GM19239 (cell line): ENCODE measurements at regions not wholly inside any gene's neighbourhood (a gene's known extent, or its start where the extent isn't known, plus 50 kb on each side); places are given as distances from the start of the nearest gene placed in this dataset.

Source experiments
- DNase-seq: peaks from one replicate; pipeline ENCODE4 v3.0.0; 2011; ENCODE audit warnings: low spot score; ENCODE audit not compliant: insufficient read length
- FAIRE-seq: peaks from 2 replicates; lab custom pipeline; 2011; peaks lifted over from hg19 to GRCh38; lab: Jason Lieb, UNC

DNA sequence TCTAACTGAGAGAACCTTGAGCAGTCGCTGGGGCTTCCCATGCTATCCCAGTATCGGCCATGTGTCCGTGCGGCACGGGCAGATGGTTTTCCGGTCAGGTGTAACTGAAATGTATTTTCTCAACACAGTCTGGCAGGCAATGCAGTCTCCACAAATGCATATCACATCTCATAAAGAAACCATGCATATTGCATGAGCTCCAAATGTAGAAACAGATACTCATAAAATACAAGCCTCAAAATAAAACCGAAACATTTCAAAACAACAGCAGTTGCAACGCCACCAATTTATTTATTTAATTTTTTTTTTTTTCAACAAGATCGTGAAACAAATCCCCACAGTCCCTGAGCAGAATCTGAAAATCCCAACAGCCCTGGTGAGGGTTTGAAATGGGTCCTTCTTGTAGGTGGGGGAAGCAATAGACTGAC is 299.4 kb downstream of the LPIN1 start:
- DNase-seq, result no peak
- FAIRE-seq, result peak; percentile 66

DNA sequence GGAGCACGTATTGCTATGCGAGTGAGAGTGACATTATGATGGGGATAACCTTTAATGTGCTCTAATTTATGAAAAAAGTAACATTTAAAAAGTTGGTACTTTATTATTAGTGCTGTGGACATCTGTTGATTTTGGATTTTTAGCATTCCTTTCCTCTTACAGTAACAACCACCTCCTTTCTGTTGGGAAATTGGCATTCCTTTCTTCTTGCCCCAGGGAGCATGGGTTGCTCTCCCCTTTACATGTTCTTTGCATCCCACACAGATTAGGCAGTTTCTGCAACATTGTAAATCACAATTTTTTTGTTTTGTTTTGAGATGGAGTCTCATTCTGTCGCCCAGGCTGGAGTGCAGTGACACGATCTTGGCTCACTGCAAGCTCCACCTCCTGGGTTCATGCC is 300.2 kb downstream of the LPIN1 start:
- DNase-seq (no peak), FAIRE-seq (no peak)

DNA sequence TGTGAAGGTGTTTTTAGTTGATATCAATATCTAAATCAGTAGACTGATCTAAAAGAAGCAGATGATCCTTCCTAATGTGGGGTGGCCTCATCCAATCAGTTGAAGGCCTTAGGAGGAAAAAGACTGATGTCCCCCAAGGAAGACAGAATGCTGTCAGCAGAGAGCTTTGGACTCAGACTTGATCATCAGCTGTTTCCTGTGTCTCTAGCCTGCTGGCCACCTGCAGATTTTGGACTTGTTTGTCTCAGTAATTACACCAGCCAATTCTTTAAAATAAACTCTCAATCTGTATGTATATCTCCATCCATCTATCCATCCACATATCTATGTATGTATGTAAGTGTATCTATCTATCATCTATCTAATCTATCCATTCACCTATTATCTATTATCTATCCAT is 301.3 kb downstream of the LPIN1 start:
- FAIRE-seq, result no peak
- DNase-seq, result no peak

DNA sequence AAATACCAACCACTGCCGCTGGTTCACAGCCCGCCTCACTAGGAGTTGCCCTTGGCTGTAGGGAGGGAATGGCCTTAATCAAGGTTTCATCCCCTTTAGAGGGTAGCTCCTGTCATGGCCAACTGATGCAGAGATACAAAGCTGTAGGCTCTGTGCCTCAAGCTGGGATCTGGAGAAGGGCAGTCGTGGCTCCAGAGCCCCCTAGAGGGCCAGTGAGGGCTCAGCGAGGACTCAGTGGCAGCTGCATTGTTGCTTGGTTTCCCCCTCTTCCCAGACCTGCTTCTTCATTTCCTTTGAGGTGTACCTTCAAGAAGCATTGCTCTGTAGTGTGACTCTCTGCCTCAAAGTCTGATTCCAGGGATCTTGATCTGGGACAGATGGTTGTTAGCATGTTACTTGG is 302.1 kb downstream of the LPIN1 start:
- FAIRE-seq (peak; percentile 26), DNase-seq (no peak)

DNA sequence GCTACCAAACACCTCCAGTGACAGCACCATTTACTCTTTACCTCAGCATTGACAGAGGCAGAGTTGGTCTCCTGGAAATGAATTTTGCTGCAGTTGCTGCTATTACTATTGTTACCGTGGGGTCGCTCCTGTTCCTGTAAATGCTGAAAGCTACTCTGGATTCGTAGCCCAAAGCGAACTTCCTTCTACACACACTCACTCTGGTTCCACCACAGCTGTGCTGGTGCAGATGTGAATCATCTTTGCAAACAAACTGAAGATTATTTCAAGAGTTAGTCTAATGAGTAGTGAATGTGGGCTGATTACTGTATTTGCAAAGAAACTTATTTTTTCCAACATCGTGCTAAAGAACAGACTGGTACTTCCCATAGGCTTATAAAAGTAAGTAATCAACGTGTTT is 304.0 kb downstream of the LPIN1 start:
- FAIRE-seq (peak; percentile 64), DNase-seq (no peak)

DNA sequence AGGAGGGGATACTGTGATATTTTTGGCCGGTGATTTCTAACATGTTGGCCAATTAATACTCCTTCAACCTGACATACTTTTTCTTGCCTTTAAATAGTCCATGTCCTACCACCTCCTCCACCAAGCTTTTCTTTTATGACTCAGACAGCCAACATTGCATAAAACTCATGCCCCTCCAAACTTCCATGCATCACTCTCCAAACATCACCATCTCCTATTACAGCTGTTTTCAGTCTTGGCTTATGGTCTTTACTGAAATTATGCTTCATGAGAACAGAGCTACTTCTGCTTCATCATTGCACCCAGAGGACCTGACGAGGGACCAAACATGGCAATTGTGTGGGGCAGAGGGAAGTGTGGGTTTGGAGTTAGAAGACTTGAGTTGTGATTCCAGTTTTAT is 305.4 kb downstream of the LPIN1 start:
- FAIRE-seq (no peak), DNase-seq (no peak)

DNA sequence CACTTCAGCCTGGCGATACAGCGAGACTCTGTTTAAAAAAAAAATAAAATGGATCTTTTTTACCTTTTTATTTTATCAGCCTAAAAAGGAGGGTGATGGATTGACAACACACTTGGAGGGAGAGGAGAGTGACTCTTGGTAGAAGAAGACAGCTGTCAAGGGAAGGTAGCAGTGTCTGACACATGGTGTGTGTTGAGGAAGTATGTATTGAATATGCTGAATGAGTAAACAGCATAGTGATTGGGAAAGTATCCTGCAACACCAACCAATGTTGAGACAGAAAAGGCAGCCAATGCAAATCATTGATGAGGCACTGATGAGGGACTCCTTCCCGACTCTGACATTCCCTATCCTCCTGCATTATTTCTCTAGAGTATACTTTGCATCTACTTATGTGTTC is 306.4 kb downstream of the LPIN1 start:
- FAIRE-seq (no peak), DNase-seq (no peak)

DNA sequence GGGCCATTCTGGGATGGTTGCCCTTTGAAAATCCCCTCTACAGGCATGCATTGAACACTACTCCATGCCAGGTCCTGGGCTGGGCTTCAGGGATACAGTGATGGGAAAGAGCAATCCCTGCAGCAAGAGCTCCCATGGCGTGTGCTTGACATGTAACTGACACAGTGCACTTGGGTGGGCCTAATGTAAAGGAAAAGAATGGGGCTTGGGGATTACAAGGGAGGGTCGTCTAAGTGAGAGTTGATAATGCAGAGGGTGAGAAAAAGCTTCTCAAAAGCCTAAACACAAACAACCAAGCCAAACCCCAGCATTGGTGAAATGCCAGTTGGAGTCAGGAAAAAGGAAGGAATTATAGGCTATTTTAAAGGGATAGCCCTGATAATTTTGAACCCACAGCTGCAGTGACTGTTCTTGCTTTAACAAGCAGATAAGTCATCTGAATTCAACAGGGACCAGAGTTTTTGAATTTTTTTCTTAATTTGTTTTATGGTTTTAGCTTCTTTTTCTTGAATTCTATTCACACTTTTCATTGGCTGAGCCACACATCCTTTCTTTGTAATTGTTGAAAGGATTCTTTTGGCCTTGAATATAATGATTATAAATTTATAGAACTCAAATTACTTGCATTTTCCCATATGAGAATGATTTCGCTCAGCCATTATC is 308.7 kb downstream of the LPIN1 start:
- DNase-seq (no peak), FAIRE-seq (no peak)

DNA sequence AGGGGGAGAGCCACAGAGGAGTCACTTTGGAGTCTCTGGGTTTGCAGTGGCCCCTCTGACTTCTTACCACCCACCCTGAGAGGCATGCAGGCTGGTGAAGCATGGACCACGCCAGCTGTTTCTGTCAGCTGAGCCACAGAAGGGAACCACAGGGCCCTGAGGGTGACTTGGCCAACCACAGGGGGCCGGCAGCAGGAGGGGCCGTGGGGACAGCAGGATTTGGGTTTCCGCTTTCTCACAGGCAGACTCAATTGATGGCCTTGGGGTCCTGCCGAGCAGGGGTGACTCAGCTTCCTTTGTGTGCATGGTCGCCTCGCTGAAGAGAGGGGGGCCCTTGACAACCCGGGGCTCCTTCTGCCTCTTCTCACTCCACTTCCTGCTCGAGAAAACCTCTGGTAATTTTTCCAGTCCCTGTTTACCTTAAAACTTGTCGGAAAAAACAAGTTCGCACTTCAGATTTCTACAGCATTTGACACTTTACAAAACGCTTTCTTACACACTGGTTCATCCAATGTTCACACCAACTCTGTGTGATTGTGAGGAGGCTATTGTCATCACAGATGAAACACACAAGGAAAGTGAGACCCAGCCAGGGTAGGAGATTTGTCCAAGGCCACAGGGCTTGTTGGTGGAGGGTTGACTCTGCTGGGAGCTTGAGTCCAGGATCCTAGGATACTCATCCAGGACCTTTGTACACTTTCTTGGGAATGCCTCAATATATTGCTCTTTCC is 311.2 kb downstream of the LPIN1 start:
- FAIRE-seq (peak; percentile 23), DNase-seq (peak; percentile 14)

DNA sequence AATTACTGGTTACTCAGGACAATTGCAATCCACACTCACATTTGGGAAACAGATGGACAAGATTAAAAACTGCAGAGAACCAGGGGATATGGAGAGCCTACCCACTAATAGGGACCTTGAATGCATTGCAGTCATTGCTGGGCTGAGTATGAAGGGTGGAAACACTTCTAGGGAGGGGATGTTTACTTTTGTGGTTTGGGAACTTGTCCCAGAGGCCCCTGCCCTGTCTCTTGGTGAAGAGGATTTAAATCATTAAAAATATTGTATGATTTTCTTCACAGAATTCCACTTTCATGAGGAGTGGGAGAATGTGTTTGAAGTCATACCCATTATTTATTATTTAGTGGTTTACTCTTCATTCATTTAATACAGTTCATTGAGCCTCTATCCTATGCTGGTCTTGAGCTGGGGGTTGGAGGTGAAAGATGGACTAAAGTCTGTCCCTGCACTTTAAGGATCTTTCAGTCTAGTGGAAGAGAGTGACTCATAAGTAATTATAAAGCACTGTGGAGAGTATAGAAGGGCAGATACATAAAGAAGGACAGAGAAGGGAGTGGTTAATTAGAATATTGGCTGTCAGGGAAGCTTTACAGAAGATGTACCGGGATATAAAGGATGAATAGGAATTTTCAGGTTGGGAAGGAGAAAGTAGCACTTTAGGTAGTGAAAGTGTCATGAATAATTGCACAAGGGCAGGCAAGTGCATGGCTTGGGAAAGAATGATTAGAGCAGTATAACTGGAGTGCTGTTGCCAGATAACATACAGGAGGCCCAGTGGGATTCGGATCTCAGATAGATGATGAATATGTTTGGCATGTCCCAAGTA is 313.4 kb downstream of the LPIN1 start:
- FAIRE-seq, result no peak
- DNase-seq, result no peak

DNA sequence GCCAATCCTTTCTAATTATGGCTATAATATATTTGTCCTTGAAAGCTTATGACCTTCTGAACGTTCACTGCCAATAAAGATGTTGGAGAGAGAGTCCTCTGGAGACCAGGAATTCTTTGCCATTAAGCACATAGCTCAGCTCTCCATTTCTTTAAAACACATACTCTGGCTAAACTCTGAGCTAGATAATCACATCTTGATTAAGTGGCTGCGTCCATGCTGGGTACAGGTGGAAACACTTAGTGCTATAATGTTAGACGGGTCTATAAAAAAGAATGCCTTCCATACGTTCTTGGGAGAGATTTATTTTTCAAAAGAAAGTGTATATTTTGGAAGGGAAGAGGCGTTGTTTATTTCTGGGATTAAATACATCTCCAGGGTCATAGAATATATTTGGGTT is 314.5 kb downstream of the LPIN1 start:
- DNase-seq (no peak), FAIRE-seq (no peak)

DNA sequence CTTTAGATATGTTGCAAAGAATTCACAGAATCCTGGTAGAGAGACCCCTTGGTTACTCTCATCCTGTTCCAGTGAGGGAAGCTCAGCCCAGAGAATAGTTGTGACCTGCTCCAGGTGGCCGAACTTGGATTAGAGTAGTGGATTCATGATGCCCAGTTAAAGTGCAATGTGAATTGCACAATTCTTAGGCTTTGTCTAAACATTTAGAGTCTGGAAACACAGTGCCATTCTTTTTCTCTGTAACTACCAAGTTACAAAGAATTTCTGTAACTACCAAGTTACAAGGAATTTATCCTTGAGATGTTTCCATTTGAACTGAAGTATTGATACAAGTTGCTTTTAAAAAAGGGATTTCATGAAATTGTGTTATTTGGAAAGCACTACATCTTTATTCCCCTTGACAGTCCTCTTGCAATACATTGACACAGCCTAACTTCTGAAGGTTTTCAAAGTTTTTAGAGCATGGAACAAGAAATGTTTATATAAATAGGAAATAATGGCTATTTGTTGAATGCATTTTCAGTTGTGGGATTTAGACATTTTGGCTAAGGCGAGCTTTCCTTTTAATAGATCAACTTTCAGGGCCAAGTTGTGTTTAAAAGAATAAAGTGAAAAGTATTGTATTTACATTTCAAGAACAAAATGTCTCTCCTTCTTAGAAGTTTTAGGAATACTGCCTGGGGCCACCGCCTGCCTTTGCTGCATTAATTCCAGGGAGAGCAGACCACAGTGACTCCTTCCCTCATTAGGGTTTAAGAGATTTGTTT is 315.0 kb downstream of the LPIN1 start:
- FAIRE-seq, result no peak
- DNase-seq, result no peak

DNA sequence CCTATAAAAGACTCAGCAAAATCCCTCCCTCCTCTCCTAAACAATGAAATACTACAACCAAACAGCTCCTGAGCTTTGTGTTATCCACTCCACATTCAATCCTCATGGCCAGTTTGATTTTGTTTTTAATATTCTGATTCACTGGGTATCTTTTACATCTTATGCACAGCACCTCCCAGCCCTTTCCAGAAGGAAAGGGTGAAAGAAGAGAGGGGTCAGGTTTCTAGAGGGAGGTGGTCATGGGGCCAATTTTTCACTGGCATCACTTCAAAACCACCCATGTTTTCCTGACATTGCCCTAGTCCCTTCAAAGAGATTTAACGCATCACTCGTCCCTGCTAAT is 315.6 kb downstream of the LPIN1 start:
- DNase-seq, result no peak

DNA sequence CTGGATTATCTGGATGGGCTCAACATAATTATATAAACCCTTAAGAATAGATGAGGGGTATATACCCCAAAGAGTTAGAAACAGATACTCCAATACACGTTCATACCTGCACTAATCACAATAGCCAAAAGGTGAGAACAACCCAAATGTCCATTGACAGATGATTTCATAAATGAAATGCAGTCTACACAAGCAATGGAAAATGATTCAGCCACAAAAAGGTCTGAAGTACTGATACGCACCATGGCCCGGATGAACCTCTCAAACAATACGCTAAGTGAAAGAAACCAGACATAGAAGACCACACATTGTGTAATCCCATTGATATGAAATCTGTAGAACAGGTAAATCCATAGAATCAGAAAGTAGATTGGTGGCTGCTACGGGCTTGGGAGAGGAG is 316.8 kb downstream of the LPIN1 start:
- FAIRE-seq (no peak), DNase-seq (no peak)

More for the DNA sequence above, 315.6 kb downstream of the LPIN1 start:
- FAIRE-seq, result no peak

DNA sequence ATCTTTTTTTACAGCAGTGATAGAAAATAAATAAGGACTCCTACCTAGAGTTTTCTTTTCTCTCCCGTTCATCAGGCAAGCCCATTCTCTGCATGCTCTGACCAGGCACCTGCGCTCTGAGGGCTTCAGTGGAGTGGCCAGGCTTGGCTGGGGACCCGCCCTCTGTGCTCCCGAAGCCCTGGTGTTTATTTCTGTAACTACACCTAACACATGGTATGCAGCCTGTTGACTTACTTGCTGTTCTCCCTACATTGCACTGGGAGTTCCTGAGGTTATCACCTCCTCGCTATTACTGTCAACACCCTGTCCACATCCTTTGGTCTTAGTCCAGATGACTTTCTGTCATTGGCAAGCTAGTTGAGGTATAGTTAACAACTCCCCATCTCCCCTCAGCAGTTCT is 317.7 kb downstream of the LPIN1 start:
- FAIRE-seq (no peak), DNase-seq (no peak)

DNA sequence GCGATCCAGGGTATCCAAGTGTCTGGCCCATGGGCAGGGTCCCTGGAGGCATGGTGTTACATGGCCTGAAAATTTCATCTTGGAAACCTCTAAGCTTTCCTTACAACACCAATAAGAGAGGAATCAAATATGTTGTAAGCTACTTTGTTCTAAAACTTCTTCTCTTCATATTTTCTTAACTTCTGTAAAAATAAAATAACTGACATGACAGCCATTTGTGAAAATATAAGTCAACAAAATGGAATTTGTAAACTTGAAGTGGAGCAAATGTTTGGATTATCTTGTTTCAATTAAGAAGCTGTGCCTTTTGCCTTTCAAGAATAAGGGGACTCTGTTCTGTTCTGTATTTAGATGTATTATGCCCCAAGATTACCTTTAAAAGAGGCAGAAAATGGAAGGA is 319.7 kb downstream of the LPIN1 start:
- FAIRE-seq (no peak), DNase-seq (no peak)

DNA sequence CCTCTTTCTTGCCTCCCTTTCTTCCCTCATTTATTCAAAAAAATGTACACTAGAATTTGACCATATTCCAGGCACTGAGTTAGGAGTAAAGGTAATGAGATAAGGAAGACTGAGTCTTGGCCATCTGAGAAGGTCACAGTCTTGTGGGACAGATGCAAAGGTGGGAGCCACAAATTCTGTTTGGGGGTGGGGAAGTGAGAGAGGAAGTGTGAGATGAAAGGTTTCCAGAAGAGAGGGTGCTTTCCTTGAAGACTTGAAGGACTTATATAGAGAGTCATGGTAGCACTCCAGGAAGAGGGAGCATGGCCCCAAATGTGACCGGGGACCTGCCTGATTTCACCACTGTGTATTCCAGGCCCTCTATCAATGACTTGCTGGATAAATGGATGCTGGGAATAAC is 320.6 kb downstream of the LPIN1 start:
- DNase-seq (no peak), FAIRE-seq (no peak)

DNA sequence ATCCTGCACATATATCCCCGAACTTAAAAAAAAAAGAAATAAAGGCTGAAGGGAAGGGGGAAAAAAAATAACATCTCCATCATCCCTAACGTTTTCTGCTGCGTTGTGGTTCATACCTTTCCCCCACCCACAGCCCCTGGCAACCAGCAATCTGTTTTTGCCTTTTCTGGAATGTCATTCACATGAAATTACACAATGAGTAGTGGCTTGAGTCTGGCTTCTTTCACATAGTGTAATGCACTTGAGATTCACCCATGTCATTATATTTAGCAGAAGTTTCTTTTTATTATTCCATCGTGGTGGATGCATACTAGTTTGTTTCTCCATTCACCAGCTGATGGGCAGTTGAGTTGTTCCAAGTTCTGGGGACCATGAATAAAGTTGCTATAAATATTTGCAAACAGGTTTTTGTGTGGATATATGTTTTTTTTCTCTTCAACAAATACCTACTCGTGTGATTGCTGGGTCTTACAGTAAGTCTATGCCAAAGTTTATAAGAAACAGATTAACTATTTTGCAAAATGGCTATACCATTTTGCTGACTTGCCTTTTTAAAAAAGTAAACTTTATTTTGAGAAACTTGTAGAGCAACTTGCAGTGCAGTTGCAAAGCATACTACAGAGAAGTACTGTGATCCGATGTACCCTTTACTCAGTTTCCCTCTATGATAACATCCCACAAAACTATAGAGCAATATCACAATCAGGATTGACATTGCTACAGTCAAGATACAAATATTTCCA is 322.5 kb downstream of the LPIN1 start:
- no peak for FAIRE-seq
- no peak for DNase-seq

DNA sequence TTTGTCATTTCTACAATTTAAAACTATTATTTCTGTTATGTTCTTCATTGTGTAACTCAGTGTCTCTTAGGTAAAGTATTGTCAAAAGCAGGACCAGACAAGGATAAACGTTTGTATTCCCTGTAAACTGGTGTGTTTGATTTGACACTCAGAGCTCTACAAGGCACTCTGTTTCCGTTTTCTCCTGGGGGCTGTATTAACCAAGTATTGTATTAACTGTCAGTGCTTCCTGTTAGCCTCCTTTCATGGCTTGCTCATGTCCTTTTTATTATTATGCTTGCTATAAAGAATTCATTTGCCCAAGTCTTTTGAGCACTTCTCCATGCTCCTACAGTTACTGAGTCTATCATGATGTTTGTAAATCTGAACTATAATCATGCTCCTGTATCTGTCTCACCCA is 323.7 kb downstream of the LPIN1 start:
- no peak for DNase-seq
- peak; percentile 79 for FAIRE-seq

DNA sequence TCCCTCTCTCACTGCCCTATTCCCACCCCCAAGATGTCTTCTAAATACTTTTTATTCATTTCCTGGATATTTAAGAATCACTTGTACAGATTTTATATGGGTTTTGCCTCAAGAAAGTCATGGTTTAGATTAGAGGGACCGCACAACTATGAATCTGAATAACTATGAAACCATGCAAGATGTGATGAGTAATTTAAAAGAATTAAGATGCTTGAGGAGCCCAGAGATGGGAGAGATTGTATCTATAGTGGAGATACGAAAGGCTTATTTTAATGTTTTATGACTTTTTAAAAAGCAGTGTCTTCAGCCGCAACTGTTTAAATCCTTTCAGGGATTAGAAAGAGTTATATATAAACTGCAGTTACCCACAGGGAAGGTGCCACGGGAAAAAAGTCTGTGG is 324.1 kb downstream of the LPIN1 start:
- FAIRE-seq (no peak), DNase-seq (no peak)
